A549 (cell line): ENCODE measurements at regions not wholly inside any gene's neighbourhood (a gene's known extent, or its start where the extent isn't known, plus 50 kb on each side); places are given as distances from the start of the nearest gene placed in this dataset.

Experiments
- POLR2A ChIP-seq: IDR thresholded peaks from 2 replicates; pipeline ENCODE4 v1.6.1; 2012; ENCODE audit warnings: mild to moderate bottlenecking, low read length
- RAD21 ChIP-seq, 2 experiments: fragments of >200 bp in 1 of 2; sonication (Bioruptor Twin) in 1 of 2; formaldehyde crosslinking in 1 of 2; IDR thresholded peaks in 1 of 2; conservative IDR thresholded peaks in 1 of 2; 2 replicates in 1 of 2; 3 replicates in 1 of 2; pipeline ENCODE4 v1.6.1; 2012 to 2018; ENCODE audit warnings: inconsistent platforms in 1 of 2
- SREBF2 ChIP-seq: fragments of 450-650 bp; IDR thresholded peaks from 2 replicates; pipeline ENCODE4 v1.6.1; 2014; ENCODE audit warnings: mild to moderate bottlenecking, moderate library complexity
- TF ChIP-seq, protein P1 (sequence below): fragments of >200 bp; sonication (Bioruptor Twin); formaldehyde crosslinking; IDR thresholded peaks from 3 replicates; pipeline ENCODE4 v1.5.1; 2016

DNA sequence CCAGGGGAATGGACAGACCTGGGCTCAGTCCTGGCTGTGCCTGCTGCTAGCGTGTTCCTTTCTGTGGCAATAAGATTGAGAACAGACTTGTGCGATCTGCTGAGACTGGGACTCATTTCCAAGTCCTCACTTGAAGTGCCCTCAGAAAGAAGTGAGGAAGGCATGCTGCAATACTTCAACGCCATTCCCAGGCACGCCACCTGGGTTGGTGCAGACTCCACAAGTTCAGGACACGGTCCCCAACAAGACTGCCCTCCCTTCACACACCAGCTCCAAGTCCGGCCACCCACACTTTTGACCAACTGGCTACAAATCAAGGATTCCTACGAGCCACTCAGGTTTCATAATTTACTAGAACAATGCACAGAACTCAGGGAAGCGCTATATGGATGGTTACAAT is 391.8 kb upstream of the SULF2 start:
- TF ChIP-seq, protein P1, sequence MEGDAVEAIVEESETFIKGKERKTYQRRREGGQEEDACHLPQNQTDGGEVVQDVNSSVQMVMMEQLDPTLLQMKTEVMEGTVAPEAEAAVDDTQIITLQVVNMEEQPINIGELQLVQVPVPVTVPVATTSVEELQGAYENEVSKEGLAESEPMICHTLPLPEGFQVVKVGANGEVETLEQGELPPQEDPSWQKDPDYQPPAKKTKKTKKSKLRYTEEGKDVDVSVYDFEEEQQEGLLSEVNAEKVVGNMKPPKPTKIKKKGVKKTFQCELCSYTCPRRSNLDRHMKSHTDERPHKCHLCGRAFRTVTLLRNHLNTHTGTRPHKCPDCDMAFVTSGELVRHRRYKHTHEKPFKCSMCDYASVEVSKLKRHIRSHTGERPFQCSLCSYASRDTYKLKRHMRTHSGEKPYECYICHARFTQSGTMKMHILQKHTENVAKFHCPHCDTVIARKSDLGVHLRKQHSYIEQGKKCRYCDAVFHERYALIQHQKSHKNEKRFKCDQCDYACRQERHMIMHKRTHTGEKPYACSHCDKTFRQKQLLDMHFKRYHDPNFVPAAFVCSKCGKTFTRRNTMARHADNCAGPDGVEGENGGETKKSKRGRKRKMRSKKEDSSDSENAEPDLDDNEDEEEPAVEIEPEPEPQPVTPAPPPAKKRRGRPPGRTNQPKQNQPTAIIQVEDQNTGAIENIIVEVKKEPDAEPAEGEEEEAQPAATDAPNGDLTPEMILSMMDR: no peak
- TF ChIP-seq SREBF2 (no peak), POLR2A (no peak), RAD21 (conservative IDR thresholded peaks at IDR 0.05 in 1 of 2, IDR thresholded peaks at IDR 0.05 in 1 of 2) (no peak)
